ENCODE measurements at regions not wholly inside any gene's neighbourhood (a gene's known extent, or its start where the extent isn't known, plus 50 kb on each side); places are given as distances from the start of the nearest gene placed in this dataset.
"Not testable (repeated sequence)": the region's sequence is repeated elsewhere in the genome, so short reads cannot be mapped to it uniquely, and the experiment has no call there.

- DNase-seq (ENCODE audit: low read depth): no peak
- H3K4me3 ChIP-seq (replicated peaks; ENCODE audit: low read depth, low read length): no peak overlapping the region
- TF ChIP-seq CTCF (IDR thresholded peaks at IDR 0.05; ENCODE audit: low read length, missing control alignments): no peak
Measured at GRCh38 chr4:73335679-73336078, 68.4 kb upstream of the ALB start.

- DNase-seq (ENCODE audit: low read depth); H3K4me3 ChIP-seq (replicated peaks; ENCODE audit: low read depth, low read length): not testable (repeated sequence)
Measured at GRCh38 chr4:73332012-73332411, 72.1 kb upstream of the ALB start.

- DNase-seq (ENCODE audit: low read depth): no peak
- no peak overlapping the region for H3K4me3 ChIP-seq (replicated peaks; ENCODE audit: low read depth, low read length)
- TF ChIP-seq CTCF (IDR thresholded peaks at IDR 0.05; ENCODE audit: low read length, missing control alignments): no peak
Measured at GRCh38 chr4:73329300-73329699, 70.7 kb upstream of the ANKRD17 start.

GRCh38 chr4:73325776-73326175, 67.2 kb upstream of the ANKRD17 start:
- not testable (repeated sequence) for DNase-seq (ENCODE audit: low read depth); H3K4me3 ChIP-seq (replicated peaks; ENCODE audit: low read depth, low read length)

- no peak for DNase-seq (ENCODE audit: low read depth)
- no peak overlapping the region for H3K4me3 ChIP-seq (replicated peaks; ENCODE audit: low read depth, low read length)
- no peak for TF ChIP-seq CTCF (IDR thresholded peaks at IDR 0.05; ENCODE audit: low read length, missing control alignments)
Measured at GRCh38 chr4:73317092-73317491, 58.5 kb upstream of the ANKRD17 start.

- DNase-seq (ENCODE audit: low read depth): peak; percentile 16
- no peak overlapping the region for H3K4me3 ChIP-seq (replicated peaks; ENCODE audit: low read depth, low read length)
- TF ChIP-seq CTCF (IDR thresholded peaks at IDR 0.05; ENCODE audit: low read length, missing control alignments): no peak
Measured at GRCh38 chr4:73315091-73315490, 56.5 kb upstream of the ANKRD17 start.

GRCh38 chr4:73312967-73313366, 54.4 kb upstream of the ANKRD17 start:
- H3K4me3 ChIP-seq (replicated peaks; ENCODE audit: low read depth, low read length): no peak overlapping the region
- TF ChIP-seq CTCF (IDR thresholded peaks at IDR 0.05; ENCODE audit: low read length, missing control alignments): no peak
- no peak for DNase-seq (ENCODE audit: low read depth)

- peak; percentile 35 for TF ChIP-seq CTCF (IDR thresholded peaks at IDR 0.05; ENCODE audit: low read length, missing control alignments)
- DNase-seq (ENCODE audit: low read depth): peak; percentile 61
Measured at GRCh38 chr4:73311428-73311827, 52.8 kb upstream of the ANKRD17 start.

More at GRCh38 chr4:73311428-73311827, 52.8 kb upstream of the ANKRD17 start:
- no peak overlapping the region for H3K4me3 ChIP-seq (replicated peaks; ENCODE audit: low read depth, low read length)
